ENCODE measurements at regions not wholly inside any gene's neighbourhood (a gene's known extent, or its start where the extent isn't known, plus 50 kb on each side); places are given as distances from the start of the nearest gene placed in this dataset.
A peak's percentile ranks its signal among the peaks of the same experiment; 100 is the strongest.
"Not testable (repeated sequence)": the region's sequence is repeated elsewhere in the genome, so short reads cannot be mapped to it uniquely, and the experiment has no call there.

- no peak for DNase-seq
- ATAC-seq: no peak
- intact Hi-C loops (cut with DNase I): no loop called here
Measured at GRCh38 chrX:13232484-13232883, 87.4 kb downstream of the ATXN3L start.

- no peak for ATAC-seq
Measured at GRCh38 chrX:13226214-13226613, 93.6 kb downstream of the ATXN3L start.

GRCh38 chrX:13223868-13224567 lies 95.8 kb downstream of the ATXN3L start:
- intact Hi-C loops (cut with DNase I): loop anchor here in 1 of 2 donors (10.0 kb wide), 1 partner anchor 109 kb away; no protein-coding TSS in a partner anchor
- peak; percentile 65 to 67 for ATAC-seq
- no peak for DNase-seq

More at GRCh38 chrX:13226214-13226613, 93.6 kb downstream of the ATXN3L start:
- no peak for DNase-seq
- intact Hi-C loops (cut with DNase I): loop anchor here in 1 of 2 donors (10.0 kb wide), 1 partner anchor 111 kb away; no protein-coding TSS in a partner anchor

- intact Hi-C loops (cut with DNase I): loop anchor here in 1 of 2 donors (10.0 kb wide), 1 partner anchor 106 kb away; no protein-coding TSS in a partner anchor
- DNase-seq: no peak
Measured at GRCh38 chrX:13220916-13221315, 98.9 kb downstream of the ATXN3L start.

GRCh38 chrX:13219991-13220764 lies 99.7 kb downstream of the ATXN3L start:
- no peak for DNase-seq
- no peak for ATAC-seq
- intact Hi-C loops (cut with DNase I): loop anchor here in 1 of 2 donors (10.0 kb wide), 1 partner anchor 105 kb away; no protein-coding TSS in a partner anchor

More at GRCh38 chrX:13220916-13221315, 98.9 kb downstream of the ATXN3L start:
- no peak for ATAC-seq

- DNase-seq (no peak), ATAC-seq (no peak)
- intact Hi-C loops (cut with DNase I): no loop called here
Measured at GRCh38 chrX:13218758-13219157, 101.1 kb downstream of the ATXN3L start.

GRCh38 chrX:13216139-13216538 lies 103.7 kb downstream of the ATXN3L start:
- intact Hi-C loops (cut with DNase I): no loop called here

GRCh38 chrX:13215729-13216128 lies 104.1 kb downstream of the ATXN3L start:
- ATAC-seq: peak in 1 of 2 donors; percentile 40
- intact Hi-C loops (cut with DNase I): no loop called here
- no peak for DNase-seq

More at GRCh38 chrX:13216139-13216538, 103.7 kb downstream of the ATXN3L start:
- DNase-seq (no peak), ATAC-seq (no peak)

- no peak for DNase-seq
- intact Hi-C loops (cut with DNase I): no loop called here
- ATAC-seq: peak; percentile 44 to 47
Measured at GRCh38 chrX:13212191-13212651, 107.6 kb downstream of the ATXN3L start.

GRCh38 chrX:13210142-13210541 lies 109.7 kb downstream of the ATXN3L start:
- DNase-seq; ATAC-seq; intact Hi-C loops (cut with DNase I): not testable (repeated sequence)

- DNase-seq; intact Hi-C loops (cut with DNase I); ATAC-seq: not testable (repeated sequence)
Measured at GRCh38 chrX:13209704-13210103, 110.1 kb downstream of the ATXN3L start.

- ATAC-seq (no peak), DNase-seq (no peak)
- intact Hi-C loops (cut with DNase I): no loop called here
Measured at GRCh38 chrX:13208281-13208935, 111.4 kb downstream of the ATXN3L start.

GRCh38 chrX:13203271-13203670 lies 116.6 kb downstream of the ATXN3L start:
- DNase-seq (no peak), ATAC-seq (no peak)
- intact Hi-C loops (cut with DNase I): no loop called here

- no peak for DNase-seq
- ATAC-seq: no peak
- intact Hi-C loops (cut with DNase I): no loop called here
Measured at GRCh38 chrX:13201605-13202219, 118.1 kb downstream of the ATXN3L start.

- no peak for DNase-seq
- intact Hi-C loops (cut with DNase I): no loop called here
- no peak for ATAC-seq
Measured at GRCh38 chrX:13200398-13200797, 119.5 kb downstream of the ATXN3L start.

- DNase-seq: no peak
- no peak for ATAC-seq
- intact Hi-C loops (cut with DNase I): no loop called here
Measured at GRCh38 chrX:13198762-13199064, 121.1 kb downstream of the ATXN3L start.

GRCh38 chrX:13198056-13198761 lies 121.6 kb downstream of the ATXN3L start:
- ATAC-seq: no peak
- intact Hi-C loops (cut with DNase I): no loop called here
- no peak for DNase-seq

GRCh38 chrX:13196782-13197181 lies 123.1 kb downstream of the ATXN3L start:
- intact Hi-C loops (cut with DNase I): no loop called here
- DNase-seq (no peak), ATAC-seq (no peak)

GRCh38 chrX:13195340-13195739 lies 124.5 kb downstream of the ATXN3L start:
- DNase-seq (no peak), ATAC-seq (no peak)
- intact Hi-C loops (cut with DNase I): no loop called here

Data from left cardiac atrium (tissue), 4 donors.